A673 (cell line): ENCODE measurements at regions not wholly inside any gene's neighbourhood (a gene's known extent, or its start where the extent isn't known, plus 50 kb on each side); places are given as distances from the start of the nearest gene placed in this dataset.

Experiments used
- BruUV-seq: library from RNA; stranded (reverse); fragments of 400-500 nt; replicated peaks from 2 replicates; lab custom pipeline; 2021; lab: Mats Ljungman, UMichigan
- CTCF ChIA-PET: fragments of 300-600 bp; sonication (Branson Sonifier 250); formaldehyde crosslinking; loops from one replicate; lab custom pipeline; 2022; ENCODE audit warnings: antibody characterized with exemption; lab: Charles Lee
- POLR2A ChIA-PET: fragments of 300-600 bp; sonication (Branson Sonifier 250); formaldehyde crosslinking; loops from one replicate; lab custom pipeline; 2022; ENCODE audit warnings: antibody characterized with exemption; ENCODE audit not compliant: low non-redundant PET; lab: Charles Lee
- DNase-seq: peaks from one replicate; pipeline ENCODE4 v3.0.0-alpha.2; 2015; ENCODE audit warnings: low spot score
- H3K27ac ChIP-seq: fragments of 200-600 bp; sonication (generic); 2 replicates; pipeline ENCODE4 v1.5.1; 2016; ENCODE audit warnings: mixed run types, low read depth, mild to moderate bottlenecking, mixed read lengths, antibody characterized with exemption, low read length; ENCODE audit not compliant: poor library complexity, severe bottlenecking
- H3K27me3 ChIP-seq: fragments of 200-600 bp; sonication (generic); replicated peaks from 2 replicates; pipeline ENCODE4 v1.6.1; 2017; ENCODE audit warnings: mixed run types, low read depth, mild to moderate bottlenecking, mixed read lengths, antibody characterized with exemption, low read length; ENCODE audit not compliant: insufficient read depth, poor library complexity
- H3K36me3 ChIP-seq: fragments of 200-600 bp; sonication (generic); 2 replicates; pipeline ENCODE4 v1.6.1; 2016; ENCODE audit warnings: mixed run types, mild to moderate bottlenecking, mixed read lengths, antibody characterized with exemption, low read length; ENCODE audit not compliant: insufficient read depth, poor library complexity, severe bottlenecking
- H3K4me1 ChIP-seq: fragments of 200-600 bp; sonication (generic); 2 replicates; pipeline ENCODE4 v1.6.1; 2017; ENCODE audit warnings: mixed run types, mild to moderate bottlenecking, mixed read lengths, antibody characterized with exemption, low read length; ENCODE audit not compliant: insufficient read depth, poor library complexity, severe bottlenecking
- H3K4me3 ChIP-seq: fragments of 200-600 bp; sonication (generic); 2 replicates; pipeline ENCODE4 v1.5.1; 2016; ENCODE audit warnings: low read depth, mixed run types, mild to moderate bottlenecking, mixed read lengths, low read length; ENCODE audit not compliant: poor library complexity, severe bottlenecking
- H3K9me3 ChIP-seq: fragments of 200-600 bp; sonication (generic); 2 replicates; pipeline ENCODE4 v1.6.1; 2016; ENCODE audit warnings: mixed run types, low read depth, mild to moderate bottlenecking, mixed read lengths, antibody characterized with exemption, low read length; ENCODE audit not compliant: poor library complexity, severe bottlenecking
- CTCF ChIP-seq: fragments of 300-800, 200-600 bp; sonication (generic); conservative IDR thresholded peaks from 2 replicates; pipeline ENCODE4 v1.5.1; 2017; ENCODE audit warnings: low read depth, mild to moderate bottlenecking, antibody characterized with exemption, low read length, moderate library complexity, mixed read lengths
- EZH2 ChIP-seq: fragments of 200-600 bp; sonication (generic); IDR thresholded peaks from 2 replicates; pipeline ENCODE4 v1.6.1; 2017; ENCODE audit warnings: borderline replicate concordance, low read depth, mild to moderate bottlenecking, mixed read lengths, antibody characterized with exemption, low read length; ENCODE audit not compliant: poor library complexity, severe bottlenecking
- intact Hi-C: fragments of 100-400 bp; cut with micrococcal nuclease; formaldehyde crosslinking; loops from one replicate; pipeline ENCODE4 v1.10.0; 2022; ENCODE audit not compliant: unreplicated experiment

- ChIA-PET POLR2A (no interaction called here), CTCF (no interaction called here)
- BruUV-seq: no TSS peak
- Histone ChIP-seq H3K4me3 (no peak overlapping the region), H3K4me1 (no peaks in the 10 kb centered on the region), H3K27me3 (peaks cover 4% of the 10 kb centered on the region), H3K36me3 (no peaks in the 10 kb centered on the region), H3K27ac (no peak overlapping the region), H3K9me3 (no peaks in the 10 kb centered on the region)
- intact Hi-C loops: no loop called here
- TF ChIP-seq EZH2: no peak
- no peak for DNase-seq
Measured at GRCh38 chr13:47396915-47397314, 500.1 kb upstream of the HTR2A start.

GRCh38 chr13:47374741-47375140 lies 477.9 kb upstream of the HTR2A start:
- no peak for DNase-seq
- no peaks in the 10 kb centered on the region for H3K36me3 ChIP-seq
- intact Hi-C loops: no loop called here
- no peaks in the 10 kb centered on the region for H3K4me1 ChIP-seq
- ChIA-PET CTCF (no interaction called here), POLR2A (no interaction called here)
- no TSS peak for BruUV-seq
- no peaks in the 10 kb centered on the region for H3K27me3 ChIP-seq
- H3K27ac ChIP-seq: no peak overlapping the region
- H3K4me3 ChIP-seq: no peak overlapping the region
- no peak for TF ChIP-seq EZH2
- no peak for TF ChIP-seq CTCF
- no peaks in the 10 kb centered on the region for H3K9me3 ChIP-seq

- Histone ChIP-seq H3K9me3 (no peaks in the 10 kb centered on the region), H3K27ac (no peak overlapping the region), H3K4me3 (no peak overlapping the region), H3K4me1 (no peaks in the 10 kb centered on the region), H3K27me3 (no peaks in the 10 kb centered on the region), H3K36me3 (no peaks in the 10 kb centered on the region)
- intact Hi-C loops: no loop called here
- no peak for DNase-seq
- no TSS peak for BruUV-seq
- ChIA-PET POLR2A (no interaction called here), CTCF (no interaction called here)
- TF ChIP-seq CTCF (no peak), EZH2 (no peak)
Measured at GRCh38 chr13:47372751-47373150, 475.9 kb upstream of the HTR2A start.

GRCh38 chr13:47351798-47352197 lies 454.9 kb upstream of the HTR2A start:
- TF ChIP-seq EZH2 (no peak), CTCF (no peak)
- no peak overlapping the region for H3K4me3 ChIP-seq
- POLR2A ChIA-PET: no interaction called here

More at GRCh38 chr13:47351798-47352197, 454.9 kb upstream of the HTR2A start:
- BruUV-seq: no TSS peak
- no peak for DNase-seq
- no peaks in the 10 kb centered on the region for H3K4me1 ChIP-seq
- intact Hi-C loops: no loop called here
- no peaks in the 10 kb centered on the region for H3K36me3 ChIP-seq
- H3K27me3 ChIP-seq: no peaks in the 10 kb centered on the region
- no peaks in the 10 kb centered on the region for H3K9me3 ChIP-seq
- H3K27ac ChIP-seq: no peak overlapping the region
- CTCF ChIA-PET: no interaction called here
